ENCODE measurements at regions not wholly inside any gene's neighbourhood (a gene's known extent, or its start where the extent isn't known, plus 50 kb on each side); places are given as distances from the start of the nearest gene placed in this dataset.

DNA sequence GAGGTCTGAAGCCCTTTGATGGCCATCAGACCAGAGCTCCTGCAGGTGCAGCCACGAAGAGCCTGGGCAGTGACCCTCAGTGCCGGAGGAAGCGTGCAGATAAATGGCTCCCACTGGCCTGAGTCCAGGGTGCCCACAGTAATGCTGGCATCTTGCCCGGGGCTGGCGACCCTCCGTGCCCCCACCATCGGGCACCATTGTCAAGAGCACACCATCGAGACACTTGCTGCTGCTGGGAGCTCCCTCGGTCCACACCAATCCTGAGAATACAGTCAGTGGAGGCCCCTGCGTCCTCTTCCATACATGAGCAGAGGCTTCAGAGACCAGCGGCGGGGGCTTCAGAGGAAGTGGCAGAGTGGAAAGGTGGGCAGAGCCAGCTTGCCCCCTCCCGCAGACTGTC is 1448.3 kb downstream of the BRD1 start:
- no peak for TF ChIP-seq EZH2phosphoT487 (IDR thresholded peaks at IDR 0.05; ENCODE audit: insufficient read depth, low read depth)
- no peak for TF ChIP-seq EZH2 (IDR thresholded peaks at IDR 0.05; ENCODE audit: insufficient read depth, poor library complexity, severe bottlenecking)
